H1 (cell line): ENCODE measurements at regions not wholly inside any gene's neighbourhood (a gene's known extent, or its start where the extent isn't known, plus 50 kb on each side); places are given as distances from the start of the nearest gene placed in this dataset.

Source experiments
- SUZ12 ChIP-seq: fragments of 200-600 bp; sonication (generic); IDR thresholded peaks from 2 replicates; pipeline ENCODE4 v1.6.1; 2012; ENCODE audit warnings: mild to moderate bottlenecking, inconsistent platforms, low read length, moderate library complexity, mixed read lengths

DNA sequence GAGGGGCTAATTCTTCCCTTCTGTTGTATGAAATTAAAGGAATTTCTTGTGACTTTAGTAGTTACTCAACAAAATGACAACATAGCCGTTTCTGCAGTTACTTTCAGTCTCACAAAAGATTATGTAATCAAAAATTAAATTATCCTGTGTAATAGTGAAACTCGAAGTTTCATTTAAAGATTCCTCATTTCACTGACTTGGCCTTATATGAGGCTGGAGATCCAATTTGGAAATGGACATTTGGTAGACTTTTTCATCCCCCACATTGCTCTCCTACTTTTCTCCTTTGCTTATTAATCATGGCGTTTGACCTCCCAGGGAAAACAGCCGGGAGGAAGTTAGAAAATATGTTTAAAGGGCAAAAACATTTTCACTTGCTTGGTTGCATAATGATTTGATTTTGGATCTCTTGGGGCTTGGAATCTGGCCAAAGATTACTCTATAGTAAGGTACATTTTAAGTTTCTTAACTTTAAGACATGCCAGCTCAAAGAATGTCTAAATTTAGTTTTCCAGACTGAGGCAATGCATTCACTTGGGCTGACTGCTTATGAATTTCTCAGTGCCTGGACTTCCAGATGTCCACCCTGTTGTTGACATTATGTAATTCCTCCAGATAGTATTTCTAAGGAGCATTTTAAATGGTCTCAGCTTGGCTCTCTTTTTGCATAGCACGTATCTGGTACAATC, 1364.9 kb upstream of the MIR17HG start (continued):
- no peak for TF ChIP-seq SUZ12
